Adrenal gland (tissue), 9 donors: ENCODE measurements at regions not wholly inside any gene's neighbourhood (a gene's known extent, or its start where the extent isn't known, plus 50 kb on each side); places are given as distances from the start of the nearest gene placed in this dataset.
"Not testable (repeated sequence)": the region's sequence is repeated elsewhere in the genome, so short reads cannot be mapped to it uniquely, and the experiment has no call there.

Source experiments
- DNase-seq, 7 donors: peaks; one replicate each; pipeline ENCODE4 v3.0.0-alpha.2; 2019 to 2020
- H3K27ac ChIP-seq, 5 donors: fragments of 200-600 bp; sonication (generic) in 4 of 5; 1 replicate in 3 of 5; 2 replicates in 2 of 5; pipeline versions ENCODE4 v1.5.1 to v1.8.0; 2016 to 2020; ENCODE audit warnings: mild to moderate bottlenecking in 1 of 5
- H3K27me3 ChIP-seq: fragments of 200-600 bp; 2 replicates; pipeline ENCODE4 v1.8.0; 2021
- H3K36me3 ChIP-seq, 2 donors: fragments of 200-600 bp; replicated peaks in 1 of 2; 1 replicate in 1 of 2; 2 replicates in 1 of 2; pipeline versions ENCODE4 v1.5.1 to v1.8.0; 2018 to 2022
- H3K4me1 ChIP-seq, 2 donors: fragments of 200-600 bp; replicated peaks in 1 of 2; 1 replicate in 1 of 2; 2 replicates in 1 of 2; pipeline versions ENCODE4 v1.5.1 to v1.8.0; 2018 to 2021
- H3K4me3 ChIP-seq, 4 donors: fragments of 200-600 bp; sonication (generic) in 3 of 4; one replicate each; pipeline ENCODE4 v1.5.1; 2016 to 2018
- H3K9me3 ChIP-seq, 3 donors: fragments of 200-600 bp; sonication (generic) in 1 of 3; replicated peaks in 1 of 3; 1 replicate in 2 of 3; 2 replicates in 1 of 3; pipeline versions ENCODE4 v1.5.1 to v1.8.0; 2016 to 2021
- POLR2A ChIP-seq, 2 donors: fragments of 450-650 bp; IDR thresholded peaks; one replicate each; pipeline ENCODE4 v1.6.1; 2017; ENCODE audit warnings: antibody characterized with exemption in 2 of 2, mild to moderate bottlenecking in 2 of 2, moderate library complexity in 1 of 2
- WGBS, 4 donors: extraction: QIAGEN DNeasy Blood & Tissue Kit in 2 of 4; methylation state at CpG; one replicate each; pipeline versions ENCODE4 v1.1.5 to v1.1.7; 2013 to 2017; 5-methylcytosine and 5-hydroxymethylcytosine counted together
- intact Hi-C, 2 donors: fragments of 100-400 bp; cut with DNase I; formaldehyde crosslinking; loops; one replicate each; pipeline versions ENCODE4 v1.14.1 to v1.15.0; 2022 to 2023
- TF ChIP-seq, protein P1 (sequence below), 6 experiments: fragments of 450-650 bp in 4 of 6; fragments of 200-600 bp in 2 of 6; sonication (generic) in 1 of 6; IDR thresholded peaks; 1 replicate in 5 of 6; 2 replicates in 1 of 6; pipeline versions ENCODE4 v1.5.1 to v1.8.0; 2016 to 2021; ENCODE audit warnings: antibody characterized with exemption in 6 of 6, mild to moderate bottlenecking in 2 of 6, moderate library complexity in 1 of 6
- donor health status: healthy with polysubstance abuse.
- donor health status: Bipolar disorder and iron deficiency.
- donor health status: DM: yes; HTN: yes; CAD: no.
- donor health status: DM: no; HTN: no; CAD: no.
- donor health status: DM: no; HTN: no; CAD: no.

- H3K9me3 ChIP-seq = no peaks in the 10 kb centered on the region
- WGBS, 4 donors = 81 to 93% (median 88%) methylated on average over 2 of the region's 2 CpGs
- H3K36me3 ChIP-seq = no peaks in the 10 kb centered on the region
- no peaks in the 10 kb centered on the region for H3K27me3 ChIP-seq
- H3K4me1 ChIP-seq = no peaks in the 10 kb centered on the region
- H3K27ac ChIP-seq = no peak overlapping the region
- H3K4me3 ChIP-seq = no peak overlapping the region
- no peak for TF ChIP-seq POLR2A (IDR thresholded peaks at IDR 0.05)
- TF ChIP-seq, protein P1, sequence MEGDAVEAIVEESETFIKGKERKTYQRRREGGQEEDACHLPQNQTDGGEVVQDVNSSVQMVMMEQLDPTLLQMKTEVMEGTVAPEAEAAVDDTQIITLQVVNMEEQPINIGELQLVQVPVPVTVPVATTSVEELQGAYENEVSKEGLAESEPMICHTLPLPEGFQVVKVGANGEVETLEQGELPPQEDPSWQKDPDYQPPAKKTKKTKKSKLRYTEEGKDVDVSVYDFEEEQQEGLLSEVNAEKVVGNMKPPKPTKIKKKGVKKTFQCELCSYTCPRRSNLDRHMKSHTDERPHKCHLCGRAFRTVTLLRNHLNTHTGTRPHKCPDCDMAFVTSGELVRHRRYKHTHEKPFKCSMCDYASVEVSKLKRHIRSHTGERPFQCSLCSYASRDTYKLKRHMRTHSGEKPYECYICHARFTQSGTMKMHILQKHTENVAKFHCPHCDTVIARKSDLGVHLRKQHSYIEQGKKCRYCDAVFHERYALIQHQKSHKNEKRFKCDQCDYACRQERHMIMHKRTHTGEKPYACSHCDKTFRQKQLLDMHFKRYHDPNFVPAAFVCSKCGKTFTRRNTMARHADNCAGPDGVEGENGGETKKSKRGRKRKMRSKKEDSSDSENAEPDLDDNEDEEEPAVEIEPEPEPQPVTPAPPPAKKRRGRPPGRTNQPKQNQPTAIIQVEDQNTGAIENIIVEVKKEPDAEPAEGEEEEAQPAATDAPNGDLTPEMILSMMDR (IDR thresholded peaks at IDR 0.05) = no peak
- intact Hi-C loops = no loop called here
- no peak for DNase-seq
Measured at GRCh38 chr1:90820745-90821144, 103.6 kb upstream of the BARHL2 start.

- H3K4me1 ChIP-seq = no peaks in the 10 kb centered on the region
- no peaks in the 10 kb centered on the region for H3K36me3 ChIP-seq
- no peak for DNase-seq
- H3K27ac ChIP-seq = no peak overlapping the region
- no peak overlapping the region for H3K4me3 ChIP-seq
- no peaks in the 10 kb centered on the region for H3K27me3 ChIP-seq
- intact Hi-C loops = no loop called here
- TF ChIP-seq, protein P1 (IDR thresholded peaks at IDR 0.05) = no peak
- TF ChIP-seq POLR2A (IDR thresholded peaks at IDR 0.05) = no peak
- WGBS, 4 donors = 50 to 72% (median 59%) methylated on average over 3 of the region's 3 CpGs
- no peaks in the 10 kb centered on the region for H3K9me3 ChIP-seq
Measured at GRCh38 chr1:90817399-90817798, 100.3 kb upstream of the BARHL2 start.

DNA sequence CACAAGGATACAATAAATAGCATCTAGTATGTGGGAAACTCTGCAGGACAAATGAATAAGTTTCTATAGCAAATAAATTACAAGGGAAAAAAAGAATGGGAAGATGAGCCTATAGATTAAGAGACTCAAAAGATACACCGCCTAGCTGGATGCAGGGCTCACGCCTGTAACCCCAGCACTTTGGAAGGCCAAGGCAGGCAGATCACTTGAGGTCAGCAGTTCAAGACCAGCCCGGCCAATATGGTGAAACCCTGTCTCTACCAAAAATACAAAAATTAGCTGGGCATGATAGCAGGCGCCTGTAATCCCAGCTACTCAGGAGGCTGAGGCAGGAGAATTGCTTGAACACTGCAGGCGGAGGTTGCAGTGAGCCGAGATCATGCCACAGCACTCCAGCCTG lies 95.1 kb upstream of the BARHL2 start:
- not testable (repeated sequence) for H3K27me3 ChIP-seq

DNA sequence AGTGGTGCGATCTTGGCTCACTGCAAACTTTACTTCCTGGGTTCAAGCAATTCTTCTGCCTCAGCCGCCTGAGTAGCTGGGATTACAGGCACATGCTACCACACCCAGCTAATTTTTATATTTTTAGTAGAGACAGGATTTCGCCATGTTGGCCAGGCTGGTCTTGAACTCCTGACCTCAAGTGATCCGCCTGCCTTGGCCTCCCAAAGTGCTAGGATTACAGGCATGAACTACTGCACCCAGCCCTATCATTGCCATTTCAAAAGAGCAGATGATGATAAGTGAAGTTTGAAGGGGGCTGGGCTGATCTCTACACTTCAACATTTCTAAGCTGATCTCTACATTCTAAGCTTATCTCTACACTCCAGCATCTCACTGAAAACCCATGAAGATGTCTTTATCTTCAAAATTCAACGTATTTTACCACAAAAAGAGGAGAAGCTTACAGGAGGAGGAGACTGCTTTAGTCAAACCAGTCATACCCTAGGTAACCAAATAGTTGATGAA lies 94.4 kb upstream of the BARHL2 start:
- H3K4me1 ChIP-seq, H3K36me3 ChIP-seq, DNase-seq, H3K27me3 ChIP-seq, H3K27ac ChIP-seq, intact Hi-C loops, H3K9me3 ChIP-seq, H3K4me3 ChIP-seq: not testable (repeated sequence)
- 60 to 85% (median 75%) methylated on average over 5 of the region's 5 CpGs for WGBS, 4 donors

More for the DNA sequence above, 95.1 kb upstream of the BARHL2 start:
- H3K9me3 ChIP-seq, DNase-seq, H3K36me3 ChIP-seq, H3K4me1 ChIP-seq, H3K4me3 ChIP-seq, intact Hi-C loops, H3K27ac ChIP-seq: not testable (repeated sequence)
- WGBS, 4 donors = 67 to 91% (median 83%) methylated on average over 6 of the region's 6 CpGs

DNA sequence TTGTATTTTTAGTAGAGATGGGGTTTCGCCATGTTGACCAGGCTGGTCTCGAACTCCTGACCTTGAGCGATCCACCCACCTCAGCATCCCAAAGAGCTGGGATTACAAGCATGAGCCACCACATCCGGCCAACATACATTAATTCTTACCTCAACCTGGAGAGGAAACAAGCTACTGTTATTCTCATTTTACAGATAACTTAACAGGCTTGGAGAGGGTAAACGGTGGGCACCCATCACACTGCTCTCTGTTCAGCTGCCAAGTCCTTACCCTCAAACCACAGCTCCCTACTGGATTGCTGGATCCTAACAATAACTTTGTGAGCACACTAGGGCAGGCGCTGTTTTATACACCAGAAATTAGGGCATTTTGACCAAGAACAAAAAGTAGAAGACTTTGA lies 93.6 kb upstream of the BARHL2 start:
- Histone ChIP-seq H3K27ac (no peak overlapping the region), H3K9me3 (no peaks in the 10 kb centered on the region), H3K4me3 (no peak overlapping the region), H3K4me1 (no peaks in the 10 kb centered on the region), H3K36me3 (no peaks in the 10 kb centered on the region), H3K27me3 (no peaks in the 10 kb centered on the region)
- intact Hi-C loops = no loop called here
- TF ChIP-seq, protein P1 (IDR thresholded peaks at IDR 0.05) = no peak
- no peak for TF ChIP-seq POLR2A (IDR thresholded peaks at IDR 0.05)
- 93 to 97% (median 95%) methylated on average over 6 of the region's 6 CpGs for WGBS, 4 donors
- no peak for DNase-seq
